ENCODE measurements at regions not wholly inside any gene's neighbourhood (a gene's known extent, or its start where the extent isn't known, plus 50 kb on each side); places are given as distances from the start of the nearest gene placed in this dataset.
"Not testable (repeated sequence)": the region's sequence is repeated elsewhere in the genome, so short reads cannot be mapped to it uniquely, and the experiment has no call there.

DNA sequence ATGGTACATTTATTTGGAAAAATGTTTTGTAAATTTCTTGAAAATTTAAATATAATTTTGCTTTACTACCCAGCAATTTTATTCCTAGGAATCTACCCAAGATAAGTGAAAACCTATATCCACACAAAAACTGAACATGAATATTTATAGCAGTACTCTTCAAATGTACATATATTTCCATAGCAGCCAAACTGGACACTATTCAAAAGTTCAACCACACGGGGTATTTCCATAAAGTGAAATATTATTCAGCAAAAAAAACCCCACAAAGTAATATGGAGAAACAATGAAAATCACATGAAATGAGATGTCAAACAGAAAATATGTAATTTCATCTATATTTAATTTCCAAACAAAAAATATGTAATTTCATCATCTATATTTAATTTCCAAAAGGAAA is 1247.6 kb upstream of the TMEFF2 start:
- H3K4ac ChIP-seq (ENCODE audit: low read depth, low read length): no peak overlapping the region
- H3K14ac ChIP-seq (ENCODE audit: low read length): no peak overlapping the region
- H3K4me3 ChIP-seq (ENCODE audit: low read depth, low read length): no peak overlapping the region
- H2AK5ac ChIP-seq (ENCODE audit: low read length): no peak overlapping the region
- H3K79me1 ChIP-seq (ENCODE audit: low read length): no peaks in the 10 kb centered on the region
- no peaks in the 10 kb centered on the region for H3K79me2 ChIP-seq (ENCODE audit: control insufficient read depth, insufficient read depth, low read length, poor library complexity)
- no peak overlapping the region for H2AFZ ChIP-seq (ENCODE audit: insufficient read depth, low read length, poor library complexity)
- no peak overlapping the region for H3K18ac ChIP-seq (ENCODE audit: low read length)
- H3K4me2 ChIP-seq (ENCODE audit: low read length): no peak overlapping the region
- H2BK5ac ChIP-seq (ENCODE audit: low read depth, low read length, poor library complexity): no peak overlapping the region
- no peaks in the 10 kb centered on the region for H3K36me3 ChIP-seq (ENCODE audit: control insufficient read depth in 1 of 2, insufficient read depth in 2 of 2, low read length in 2 of 2)
- H3K9ac ChIP-seq (ENCODE audit: low read length): no peak overlapping the region
- no peak overlapping the region for H4K8ac ChIP-seq (ENCODE audit: low read depth, low read length)
- no peaks in the 10 kb centered on the region for H3K27me3 ChIP-seq (ENCODE audit: insufficient read depth, low read length)
- H4K91ac ChIP-seq (ENCODE audit: low read depth, low read length): no peak overlapping the region
- H3K27ac ChIP-seq (ENCODE audit: low read depth, low read length): no peak overlapping the region
- H3K9me3 ChIP-seq (ENCODE audit: insufficient read depth, low read depth, low read length): no peaks in the 10 kb centered on the region
- H3K23ac ChIP-seq (ENCODE audit: low read length): no peak overlapping the region
- no CpG with 5 or more reads among the region's 1 CpG for WGBS (ENCODE audit: extremely low coverage, insufficient coverage, insufficient read length)
- DNase-seq: no peak
- no peaks in the 10 kb centered on the region for H3K4me1 ChIP-seq (ENCODE audit: control insufficient read depth in 1 of 2, insufficient read depth in 2 of 2, low read length in 2 of 2)
- H2BK12ac ChIP-seq (ENCODE audit: low read length): no peak overlapping the region
- no peak overlapping the region for H4K12ac ChIP-seq (ENCODE audit: low read depth, low read length)
- H2BK120ac ChIP-seq (ENCODE audit: insufficient read depth, low read length, poor library complexity): no peak overlapping the region

DNA sequence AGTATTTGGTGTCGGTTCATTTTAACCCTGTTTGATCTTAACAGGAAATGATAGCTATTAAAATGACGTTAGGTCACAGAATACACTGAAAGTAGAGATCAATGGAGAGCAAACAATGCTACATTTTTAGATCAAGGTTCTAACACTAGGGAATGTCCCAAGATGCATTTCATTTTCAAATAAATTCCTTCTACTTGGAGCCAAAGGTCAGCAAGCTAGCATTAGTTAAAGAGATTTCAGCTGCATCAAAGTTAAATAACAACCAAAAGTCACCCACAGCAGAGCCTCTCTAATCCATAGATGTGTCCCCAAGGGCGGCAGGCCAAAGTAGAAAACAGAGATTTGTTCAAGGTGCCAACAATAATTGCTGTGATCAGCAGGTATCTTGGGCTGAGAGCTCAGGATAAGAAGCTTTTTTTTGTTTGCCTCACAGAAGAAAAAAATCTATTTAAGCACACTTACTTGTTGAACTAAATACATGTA is 1233.6 kb upstream of the TMEFF2 start:
- Histone ChIP-seq H3K23ac (ENCODE audit: low read length) (no peak overlapping the region), H3K18ac (ENCODE audit: low read length) (no peak overlapping the region), H3K4ac (ENCODE audit: low read depth, low read length) (no peak overlapping the region), H2BK120ac (ENCODE audit: insufficient read depth, low read length, poor library complexity) (no peak overlapping the region), H3K79me2 (ENCODE audit: control insufficient read depth, insufficient read depth, low read length, poor library complexity) (no peaks in the 10 kb centered on the region), H3K9me3 (ENCODE audit: insufficient read depth, low read depth, low read length) (no peaks in the 10 kb centered on the region), H3K27ac (ENCODE audit: low read depth, low read length) (no peak overlapping the region), H3K14ac (ENCODE audit: low read length) (no peak overlapping the region), H3K79me1 (ENCODE audit: low read length) (no peaks in the 10 kb centered on the region), H2AK5ac (ENCODE audit: low read length) (no peak overlapping the region), H3K4me1 (ENCODE audit: control insufficient read depth in 1 of 2, insufficient read depth in 2 of 2, low read length in 2 of 2) (no peaks in the 10 kb centered on the region), H3K36me3 (ENCODE audit: control insufficient read depth in 1 of 2, insufficient read depth in 2 of 2, low read length in 2 of 2) (no peaks in the 10 kb centered on the region), H2BK5ac (ENCODE audit: low read depth, low read length, poor library complexity) (no peak overlapping the region), H3K27me3 (ENCODE audit: insufficient read depth, low read length) (no peaks in the 10 kb centered on the region), H3K9ac (ENCODE audit: low read length) (no peak overlapping the region), H4K91ac (ENCODE audit: low read depth, low read length) (no peak overlapping the region), H2BK12ac (ENCODE audit: low read length) (no peak overlapping the region), H4K12ac (ENCODE audit: low read depth, low read length) (no peak overlapping the region), H3K4me2 (ENCODE audit: low read length) (no peak overlapping the region), H3K4me3 (ENCODE audit: low read depth, low read length) (no peak overlapping the region), H4K8ac (ENCODE audit: low read depth, low read length) (no peak overlapping the region), H2AFZ (ENCODE audit: insufficient read depth, low read length, poor library complexity) (no peak overlapping the region)
- WGBS (ENCODE audit: extremely low coverage, insufficient coverage, insufficient read length): no CpG with 5 or more reads among the region's 3 CpGs
- DNase-seq: no peak

DNA sequence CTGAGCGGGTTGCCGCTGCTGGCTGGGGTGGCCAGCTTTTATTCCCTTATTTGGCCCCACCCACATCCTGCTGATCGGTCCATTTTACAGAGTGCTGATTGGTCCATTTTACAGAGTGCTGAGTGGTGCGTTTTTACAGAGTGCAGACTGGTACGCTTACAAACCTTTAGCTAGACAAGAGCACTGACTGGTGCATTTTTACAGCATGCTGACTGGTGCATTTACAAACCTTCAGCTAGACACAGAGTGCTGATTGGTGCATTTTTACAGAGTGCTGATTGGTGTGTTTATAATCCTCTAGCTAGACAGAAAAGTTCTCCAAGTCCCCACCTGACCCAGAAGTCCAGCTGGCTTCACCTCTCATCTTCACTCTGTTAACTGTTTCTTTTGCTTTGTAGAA is 1217.6 kb upstream of the TMEFF2 start:
- H3K79me2 ChIP-seq (ENCODE audit: control insufficient read depth, insufficient read depth, low read length, poor library complexity); H2AK5ac ChIP-seq (ENCODE audit: low read length): not testable (repeated sequence)

DNA sequence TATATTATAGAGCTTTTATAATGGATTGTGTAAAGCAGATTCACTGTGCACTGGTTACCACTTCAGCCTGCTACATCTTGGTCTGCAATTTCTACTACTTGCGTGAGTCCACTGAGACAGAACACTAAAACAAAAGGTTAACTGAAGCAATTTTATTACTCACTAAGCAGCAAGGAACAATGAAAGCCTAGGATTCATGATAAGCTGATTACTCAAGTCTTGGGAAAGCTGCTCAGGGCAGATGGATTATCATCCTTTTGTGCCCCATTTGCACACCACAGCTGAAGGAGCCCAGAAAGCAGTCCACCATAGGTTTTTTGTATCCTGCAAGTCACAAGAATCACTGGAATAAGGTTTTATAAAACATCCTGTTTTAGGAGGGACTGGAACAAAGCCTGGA is 1215.2 kb upstream of the TMEFF2 start:
- H3K18ac ChIP-seq (ENCODE audit: low read length): no peak overlapping the region
- no peaks in the 10 kb centered on the region for H3K36me3 ChIP-seq (ENCODE audit: control insufficient read depth in 1 of 2, insufficient read depth in 2 of 2, low read length in 2 of 2)
- no peaks in the 10 kb centered on the region for H3K79me1 ChIP-seq (ENCODE audit: low read length)
- no peak overlapping the region for H4K91ac ChIP-seq (ENCODE audit: low read depth, low read length)
- no peak overlapping the region for H3K27ac ChIP-seq (ENCODE audit: low read depth, low read length)
- H2BK5ac ChIP-seq (ENCODE audit: low read depth, low read length, poor library complexity): no peak overlapping the region
- H4K8ac ChIP-seq (ENCODE audit: low read depth, low read length): no peak overlapping the region
- no peak overlapping the region for H3K4me3 ChIP-seq (ENCODE audit: low read depth, low read length)
- DNase-seq: no peak
- no peak overlapping the region for H3K23ac ChIP-seq (ENCODE audit: low read length)
- no peak overlapping the region for H2AFZ ChIP-seq (ENCODE audit: insufficient read depth, low read length, poor library complexity)
- H2BK12ac ChIP-seq (ENCODE audit: low read length): no peak overlapping the region
- no peak overlapping the region for H3K14ac ChIP-seq (ENCODE audit: low read length)
- peaks cover 2% of the 10 kb centered on the region for H3K9me3 ChIP-seq (ENCODE audit: insufficient read depth, low read depth, low read length)
- H3K4me1 ChIP-seq (ENCODE audit: control insufficient read depth in 1 of 2, insufficient read depth in 2 of 2, low read length in 2 of 2): no peaks in the 10 kb centered on the region
- H2BK120ac ChIP-seq (ENCODE audit: insufficient read depth, low read length, poor library complexity): no peak overlapping the region
- H3K4ac ChIP-seq (ENCODE audit: low read depth, low read length): no peak overlapping the region
- H4K12ac ChIP-seq (ENCODE audit: low read depth, low read length): no peak overlapping the region
- H2AK5ac ChIP-seq (ENCODE audit: low read length): no peak overlapping the region
- H3K9ac ChIP-seq (ENCODE audit: low read length): no peak overlapping the region
- no peak overlapping the region for H3K4me2 ChIP-seq (ENCODE audit: low read length)
- no peaks in the 10 kb centered on the region for H3K79me2 ChIP-seq (ENCODE audit: control insufficient read depth, insufficient read depth, low read length, poor library complexity)
- no CpG with 5 or more reads among the region's 1 CpG for WGBS (ENCODE audit: extremely low coverage, insufficient coverage, insufficient read length)
- no peaks in the 10 kb centered on the region for H3K27me3 ChIP-seq (ENCODE audit: insufficient read depth, low read length)

More for the DNA sequence above, 1217.6 kb upstream of the TMEFF2 start:
- H3K23ac ChIP-seq (ENCODE audit: low read length); H3K14ac ChIP-seq (ENCODE audit: low read length); H3K18ac ChIP-seq (ENCODE audit: low read length); H4K91ac ChIP-seq (ENCODE audit: low read depth, low read length); H3K4me2 ChIP-seq (ENCODE audit: low read length); DNase-seq; H3K27me3 ChIP-seq (ENCODE audit: insufficient read depth, low read length); H2BK5ac ChIP-seq (ENCODE audit: low read depth, low read length, poor library complexity); H3K79me1 ChIP-seq (ENCODE audit: low read length); H3K9me3 ChIP-seq (ENCODE audit: insufficient read depth, low read depth, low read length); H3K4me3 ChIP-seq (ENCODE audit: low read depth, low read length); H3K36me3 ChIP-seq (ENCODE audit: control insufficient read depth in 1 of 2, insufficient read depth in 2 of 2, low read length in 2 of 2); H3K9ac ChIP-seq (ENCODE audit: low read length); H2AFZ ChIP-seq (ENCODE audit: insufficient read depth, low read length, poor library complexity); H3K27ac ChIP-seq (ENCODE audit: low read depth, low read length); H3K4me1 ChIP-seq (ENCODE audit: control insufficient read depth in 1 of 2, insufficient read depth in 2 of 2, low read length in 2 of 2); H2BK12ac ChIP-seq (ENCODE audit: low read length); H4K12ac ChIP-seq (ENCODE audit: low read depth, low read length); H3K4ac ChIP-seq (ENCODE audit: low read depth, low read length); H4K8ac ChIP-seq (ENCODE audit: low read depth, low read length); H2BK120ac ChIP-seq (ENCODE audit: insufficient read depth, low read length, poor library complexity): not testable (repeated sequence)
- no CpG with 5 or more reads among the region's 5 CpGs for WGBS (ENCODE audit: extremely low coverage, insufficient coverage, insufficient read length)

Measured in trophoblast cell (in vitro differentiated cells and primary cell).